ENCODE measurements at regions not wholly inside any gene's neighbourhood (a gene's known extent, or its start where the extent isn't known, plus 50 kb on each side); places are given as distances from the start of the nearest gene placed in this dataset.

DNA sequence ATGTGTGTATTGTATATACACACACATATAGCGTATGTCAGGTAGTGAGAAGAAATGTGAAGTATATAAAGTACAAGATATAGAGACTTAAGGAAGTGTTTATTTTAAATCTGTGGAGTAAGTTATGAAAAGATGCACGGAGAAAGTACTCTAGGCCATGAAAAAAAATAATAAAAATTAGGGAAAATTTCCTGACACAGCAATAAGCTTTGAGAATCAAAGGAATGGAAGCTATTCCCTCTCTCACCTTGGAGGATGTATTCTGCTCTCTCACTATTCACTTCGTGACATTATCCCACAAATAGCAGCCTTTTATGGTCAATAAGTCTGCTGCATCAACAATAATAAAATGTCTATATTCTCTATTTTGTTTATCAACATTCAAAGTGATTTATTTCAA lies 700.4 kb upstream of the RGS18 start:
- TF ChIP-seq ZFX (IDR thresholded peaks at IDR 0.05; ENCODE audit: borderline replicate concordance) = no peak
- TF ChIP-seq, protein P1, sequence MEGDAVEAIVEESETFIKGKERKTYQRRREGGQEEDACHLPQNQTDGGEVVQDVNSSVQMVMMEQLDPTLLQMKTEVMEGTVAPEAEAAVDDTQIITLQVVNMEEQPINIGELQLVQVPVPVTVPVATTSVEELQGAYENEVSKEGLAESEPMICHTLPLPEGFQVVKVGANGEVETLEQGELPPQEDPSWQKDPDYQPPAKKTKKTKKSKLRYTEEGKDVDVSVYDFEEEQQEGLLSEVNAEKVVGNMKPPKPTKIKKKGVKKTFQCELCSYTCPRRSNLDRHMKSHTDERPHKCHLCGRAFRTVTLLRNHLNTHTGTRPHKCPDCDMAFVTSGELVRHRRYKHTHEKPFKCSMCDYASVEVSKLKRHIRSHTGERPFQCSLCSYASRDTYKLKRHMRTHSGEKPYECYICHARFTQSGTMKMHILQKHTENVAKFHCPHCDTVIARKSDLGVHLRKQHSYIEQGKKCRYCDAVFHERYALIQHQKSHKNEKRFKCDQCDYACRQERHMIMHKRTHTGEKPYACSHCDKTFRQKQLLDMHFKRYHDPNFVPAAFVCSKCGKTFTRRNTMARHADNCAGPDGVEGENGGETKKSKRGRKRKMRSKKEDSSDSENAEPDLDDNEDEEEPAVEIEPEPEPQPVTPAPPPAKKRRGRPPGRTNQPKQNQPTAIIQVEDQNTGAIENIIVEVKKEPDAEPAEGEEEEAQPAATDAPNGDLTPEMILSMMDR (IDR thresholded peaks at IDR 0.05) = no peak
- H3K27ac ChIP-seq = no peak overlapping the region

DNA sequence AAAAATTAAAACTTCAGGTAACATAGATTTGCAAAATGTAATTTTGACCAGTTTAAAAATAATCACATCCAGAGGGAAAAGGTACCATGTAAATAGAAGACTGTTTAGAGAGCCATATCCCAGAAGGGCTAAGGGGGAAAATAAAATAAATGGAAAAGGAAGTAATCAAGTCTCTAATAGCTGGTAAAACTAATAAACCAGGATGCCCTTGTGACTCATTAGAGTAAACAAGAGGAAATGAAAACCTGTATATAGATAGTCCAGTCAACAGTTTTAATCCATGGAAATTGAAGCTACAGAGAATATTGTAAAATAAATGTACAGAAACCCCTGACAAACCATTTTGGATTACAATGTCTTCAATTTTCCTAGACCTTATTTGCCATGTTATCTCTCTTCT lies 698.0 kb upstream of the RGS18 start:
- TF ChIP-seq ZFX (IDR thresholded peaks at IDR 0.05; ENCODE audit: borderline replicate concordance) = no peak
- TF ChIP-seq, protein P1 (IDR thresholded peaks at IDR 0.05) = no peak
- H3K27ac ChIP-seq = no peak overlapping the region

DNA sequence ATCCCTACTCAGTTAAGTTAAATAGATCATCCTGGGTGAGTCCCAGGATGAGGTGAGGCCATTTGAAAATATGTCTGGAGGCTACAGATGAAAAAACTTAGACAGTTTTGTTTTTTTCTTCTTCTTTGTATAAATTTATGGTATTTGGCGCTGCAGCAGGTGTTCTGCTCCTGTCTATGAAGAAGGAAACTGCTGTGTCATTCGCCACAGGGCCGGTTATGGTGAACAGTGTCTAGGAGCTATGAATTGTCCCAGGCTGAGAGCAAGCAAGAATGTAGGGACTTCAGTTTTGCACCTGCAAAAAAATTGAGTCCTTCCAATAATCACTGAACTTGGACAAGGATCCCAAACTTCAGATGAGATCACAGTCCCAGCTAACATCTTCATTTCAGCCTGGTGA lies 674.3 kb upstream of the RGS18 start:
- H3K27ac ChIP-seq = no peak overlapping the region
- no peak for TF ChIP-seq ZFX (IDR thresholded peaks at IDR 0.05; ENCODE audit: borderline replicate concordance)
- TF ChIP-seq, protein P1 (IDR thresholded peaks at IDR 0.05) = no peak

- TF ChIP-seq ZFX (IDR thresholded peaks at IDR 0.05; ENCODE audit: borderline replicate concordance) = no peak
- TF ChIP-seq, protein P1 (IDR thresholded peaks at IDR 0.05) = no peak
- no peak overlapping the region for H3K27ac ChIP-seq
These were observed 668.0 kb upstream of the RGS18 start for GRCh38 chr1:191490303-191490702.

GRCh38 chr1:191495040-191495439 lies 663.2 kb upstream of the RGS18 start:
- no peak overlapping the region for H3K27ac ChIP-seq
- TF ChIP-seq ZFX (IDR thresholded peaks at IDR 0.05; ENCODE audit: borderline replicate concordance) = no peak
- TF ChIP-seq, protein P1 (IDR thresholded peaks at IDR 0.05) = no peak

- H3K27ac ChIP-seq = no peak overlapping the region
These were observed 659.9 kb upstream of the RGS18 start for GRCh38 chr1:191498318-191498717.

GRCh38 chr1:191498825-191499224 lies 659.4 kb upstream of the RGS18 start:
- TF ChIP-seq ZFX (IDR thresholded peaks at IDR 0.05; ENCODE audit: borderline replicate concordance) = no peak
- TF ChIP-seq, protein P1 (IDR thresholded peaks at IDR 0.05) = no peak
- H3K27ac ChIP-seq = no peak overlapping the region

More at GRCh38 chr1:191498318-191498717, 659.9 kb upstream of the RGS18 start:
- TF ChIP-seq ZFX (IDR thresholded peaks at IDR 0.05; ENCODE audit: borderline replicate concordance) = no peak
- TF ChIP-seq, protein P1 (IDR thresholded peaks at IDR 0.05) = no peak

Measured in 22Rv1 (cell line).